GM19467 (cell line): ENCODE measurements at regions not wholly inside any gene's neighbourhood (a gene's known extent, or its start where the extent isn't known, plus 50 kb on each side); places are given as distances from the start of the nearest gene placed in this dataset.

Experiments
- ATAC-seq: cut with Tn5 transposase; IDR thresholded peaks from one replicate; pipeline ENCODE4 v1.9.1; 2021; ENCODE audit warnings: mild to moderate bottlenecking, moderate library complexity; ENCODE audit not compliant: unreplicated experiment

DNA sequence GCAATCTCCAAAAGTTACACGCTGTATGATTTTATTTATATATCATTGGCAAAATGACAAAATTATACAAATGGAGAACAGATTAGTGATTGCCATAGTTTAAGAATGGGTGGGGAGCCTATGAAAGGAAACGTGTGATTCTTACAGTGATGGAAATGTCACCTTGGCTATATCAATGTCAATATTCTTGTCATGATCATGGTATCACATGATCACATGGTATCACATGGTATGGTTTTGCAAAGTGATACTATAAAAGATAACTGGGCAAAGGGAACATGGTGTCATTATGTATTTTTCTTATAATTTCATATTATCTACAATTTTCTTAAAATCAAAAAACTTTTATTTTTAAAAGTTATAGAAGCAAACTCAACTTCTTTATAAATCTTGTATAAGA, 606.2 kb upstream of the ZEB2 start:
- ATAC-seq, result no peak

DNA sequence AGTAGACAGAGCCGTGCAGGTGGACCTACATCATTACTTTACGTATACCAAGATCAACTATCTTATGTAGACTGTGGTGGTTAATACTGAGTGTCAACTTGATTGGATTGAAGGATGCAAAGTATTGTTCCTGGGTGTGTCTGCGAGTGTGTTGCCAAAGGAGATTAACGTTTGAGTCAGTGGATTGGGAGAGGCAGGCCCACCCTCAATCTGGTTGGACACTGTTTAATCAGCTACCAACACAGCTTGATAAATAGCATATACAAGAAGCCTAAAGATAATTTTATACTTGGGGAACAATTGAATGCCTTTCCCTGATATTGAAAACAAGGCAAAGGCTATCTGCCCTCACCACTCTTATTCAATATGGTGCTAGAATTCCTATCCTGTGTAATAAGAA, 604.2 kb upstream of the ZEB2 start:
- ATAC-seq, result no peak

DNA sequence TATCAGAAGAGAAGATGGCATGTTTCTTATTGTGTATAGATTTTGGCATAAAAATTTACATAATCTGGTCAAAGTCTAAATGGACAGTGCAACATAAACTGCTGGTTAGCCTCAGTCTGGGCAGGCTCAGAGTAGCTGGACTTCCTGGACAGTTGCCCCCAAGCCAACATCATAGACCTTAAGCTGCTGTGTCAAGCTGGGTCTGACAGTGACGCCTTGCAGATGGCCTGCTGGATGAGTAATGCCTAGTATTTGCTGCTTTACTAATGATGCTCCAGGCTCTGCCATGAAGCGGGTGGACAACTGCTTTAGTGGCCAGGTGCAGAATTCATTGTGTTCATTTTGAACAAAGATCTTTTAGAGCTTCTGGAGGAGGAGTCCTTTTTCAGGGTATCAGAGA, 603.7 kb upstream of the ZEB2 start:
- ATAC-seq, result no peak

DNA sequence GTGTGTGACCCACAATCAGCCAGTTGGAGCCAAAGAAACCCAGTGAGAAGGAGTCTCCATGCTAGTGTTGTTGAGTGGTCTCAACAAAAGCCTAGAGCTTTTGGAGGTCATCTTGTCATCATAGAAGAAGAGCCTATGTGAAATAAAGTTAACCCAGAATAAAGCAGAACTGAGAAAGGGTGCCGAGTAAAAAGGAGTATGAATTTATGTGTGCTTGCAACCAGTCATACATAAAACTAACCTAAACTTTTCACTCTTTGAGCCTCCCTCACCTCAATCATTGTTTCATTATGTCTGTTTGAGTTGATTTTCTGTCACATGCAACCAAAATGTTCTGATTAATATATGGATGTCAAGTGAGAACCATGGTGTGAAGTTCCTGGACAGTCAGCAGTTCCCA, 599.3 kb upstream of the ZEB2 start:
- no peak for ATAC-seq

GRCh38 chr2:145116834-145117725, 597.2 kb upstream of the ZEB2 start:
- ATAC-seq, result no peak

DNA sequence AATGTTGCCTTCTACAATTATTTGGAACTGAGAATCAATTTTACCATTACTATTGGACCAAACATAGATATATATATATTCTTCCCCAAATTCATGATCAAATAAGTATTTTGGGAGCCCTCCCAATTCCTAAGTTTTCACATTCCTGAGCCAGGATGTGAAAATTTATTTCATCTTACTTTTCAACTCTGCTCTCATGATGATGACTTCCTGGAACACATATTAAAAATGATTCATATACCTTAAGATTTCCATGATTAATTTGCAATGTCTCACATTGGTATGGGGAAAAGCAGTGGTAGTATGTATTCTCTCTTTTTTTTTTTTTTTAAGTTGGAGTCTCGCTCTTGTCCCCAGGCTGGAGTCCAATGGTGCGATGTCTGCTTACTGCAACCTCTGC, 596.1 kb upstream of the ZEB2 start:
- no peak for ATAC-seq

- no peak for ATAC-seq
Measured at GRCh38 chr2:145114726-145115125, 594.8 kb upstream of the ZEB2 start.

- no peak for ATAC-seq
Measured at GRCh38 chr2:145112467-145112866, 592.5 kb upstream of the ZEB2 start.

DNA sequence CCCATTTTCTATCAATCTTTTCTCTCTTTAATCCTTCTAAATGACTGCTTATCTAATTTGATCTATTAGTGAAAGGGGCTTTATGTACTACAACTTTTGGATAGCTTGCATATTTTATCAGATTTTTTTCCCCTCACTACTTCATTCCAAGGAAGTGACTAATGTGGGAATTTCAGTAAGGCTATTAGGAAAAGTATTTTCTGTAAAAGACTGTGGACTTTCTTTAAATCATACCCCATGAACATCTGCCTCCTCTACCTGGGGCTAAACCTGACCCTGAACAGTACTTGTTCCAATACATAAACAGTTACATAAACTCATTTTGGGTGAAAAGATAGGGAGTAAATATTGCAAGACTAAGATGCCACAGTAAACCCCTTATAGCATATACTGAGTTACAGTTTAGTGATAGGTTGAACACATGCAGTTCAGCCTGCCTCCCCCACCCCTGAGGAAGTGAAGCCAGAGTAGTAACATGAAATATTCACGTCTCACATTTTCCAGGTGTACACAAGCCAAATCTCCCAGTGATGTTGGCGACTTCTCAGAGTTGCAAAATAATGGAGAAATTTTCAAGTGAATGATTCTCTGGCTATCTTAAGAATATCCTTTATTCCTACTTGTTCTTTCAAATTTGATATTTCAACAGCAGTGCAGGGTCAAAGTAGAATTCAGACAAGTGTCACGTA, 590.9 kb upstream of the ZEB2 start:
- ATAC-seq, result no peak

GRCh38 chr2:145108959-145109710, 589.2 kb upstream of the ZEB2 start:
- ATAC-seq, result no peak

- ATAC-seq, result no peak
Measured at GRCh38 chr2:145108361-145108778, 588.5 kb upstream of the ZEB2 start.

- ATAC-seq, result no peak
Measured at GRCh38 chr2:145106293-145106692, 586.4 kb upstream of the ZEB2 start.

DNA sequence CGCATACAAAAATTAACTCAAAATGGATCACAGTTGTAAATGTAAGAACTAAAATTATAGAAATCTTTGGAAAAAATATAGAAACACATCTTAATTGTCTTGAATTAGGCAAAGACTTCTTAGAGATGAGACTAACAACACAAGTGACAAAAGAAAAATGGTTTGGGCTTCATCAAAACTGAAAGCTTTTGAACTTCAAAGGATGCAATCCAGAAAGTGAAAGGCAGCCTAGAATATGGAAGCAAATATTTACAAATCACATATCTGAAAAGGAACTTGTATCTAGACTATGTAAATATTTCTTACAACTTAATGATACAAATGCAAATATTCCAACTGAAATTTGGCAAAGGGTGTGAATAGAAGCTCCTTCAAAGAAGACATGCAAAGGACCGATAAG, 582.8 kb upstream of the ZEB2 start:
- no peak for ATAC-seq

DNA sequence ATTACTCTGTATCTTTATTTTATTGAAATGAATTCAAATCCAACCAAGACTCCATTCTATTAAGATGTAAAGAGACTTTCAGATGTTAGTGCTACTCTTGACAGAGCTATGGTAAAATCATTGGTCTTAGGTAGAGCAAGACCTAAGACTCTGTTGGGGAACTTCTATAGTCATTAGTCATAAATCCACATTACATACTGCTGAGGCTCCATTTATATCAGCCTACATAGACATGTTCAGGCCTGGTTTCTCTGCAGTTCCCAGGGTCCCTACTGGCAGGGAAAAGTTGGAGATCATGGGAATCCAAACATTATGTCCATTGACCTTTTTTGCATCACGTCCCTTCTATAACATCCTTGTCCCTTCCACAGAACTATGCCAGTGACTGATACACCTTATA, 580.4 kb upstream of the ZEB2 start:
- ATAC-seq, result no peak

- ATAC-seq, result no peak
Measured at GRCh38 chr2:145096582-145096981, 576.7 kb upstream of the ZEB2 start.

GRCh38 chr2:145095641-145096435, 575.9 kb upstream of the ZEB2 start:
- ATAC-seq, result no peak

GRCh38 chr2:145094370-145094769, 574.5 kb upstream of the ZEB2 start:
- ATAC-seq, result no peak

- ATAC-seq, result no peak
Measured at GRCh38 chr2:145091967-145092366, 572.0 kb upstream of the ZEB2 start.

GRCh38 chr2:145090841-145091761, 571.2 kb upstream of the ZEB2 start:
- ATAC-seq, result no peak

- ATAC-seq, result no peak
Measured at GRCh38 chr2:145088756-145089155, 568.8 kb upstream of the ZEB2 start.
